DOHH2 (cell line): ENCODE measurements at regions not wholly inside any gene's neighbourhood (a gene's known extent, or its start where the extent isn't known, plus 50 kb on each side); places are given as distances from the start of the nearest gene placed in this dataset.

ENCODE experiments used
- EZH2phosphoT487 ChIP-seq: fragments of 200-600 bp; sonication (generic); IDR thresholded peaks from 2 replicates; pipeline ENCODE4 v1.6.1; 2017; ENCODE audit warnings: borderline replicate concordance, mild to moderate bottlenecking, antibody characterized with exemption, low read length, moderate library complexity, mixed read lengths
- TF ChIP-seq, protein P1 (sequence below): fragments of 200-600 bp; sonication (generic); IDR thresholded peaks from one replicate; pipeline ENCODE4 v1.5.1; 2014; ENCODE audit warnings: antibody characterized with exemption, mild to moderate bottlenecking, low read depth, low read length; ENCODE audit not compliant: poor library complexity, severe bottlenecking

DNA sequence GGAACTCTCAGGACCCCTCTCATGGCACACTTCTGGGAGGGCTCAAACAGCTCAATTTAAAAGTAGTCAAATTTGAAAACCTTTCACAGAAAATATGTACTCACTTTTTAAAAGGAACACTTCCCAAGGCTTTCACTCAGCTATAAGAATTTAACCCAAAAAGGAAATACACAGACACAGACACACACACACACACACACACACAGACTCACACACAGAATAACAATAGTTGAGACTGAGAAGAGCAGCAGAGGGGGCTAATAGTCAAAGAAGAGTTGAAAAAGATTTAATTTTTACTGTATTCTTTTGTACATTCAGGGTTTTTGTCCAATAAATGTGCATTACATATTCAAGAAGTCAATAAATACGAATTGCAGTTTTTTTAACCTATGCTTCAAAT lies 211.4 kb downstream of the HACE1 start:
- TF ChIP-seq, protein P1, sequence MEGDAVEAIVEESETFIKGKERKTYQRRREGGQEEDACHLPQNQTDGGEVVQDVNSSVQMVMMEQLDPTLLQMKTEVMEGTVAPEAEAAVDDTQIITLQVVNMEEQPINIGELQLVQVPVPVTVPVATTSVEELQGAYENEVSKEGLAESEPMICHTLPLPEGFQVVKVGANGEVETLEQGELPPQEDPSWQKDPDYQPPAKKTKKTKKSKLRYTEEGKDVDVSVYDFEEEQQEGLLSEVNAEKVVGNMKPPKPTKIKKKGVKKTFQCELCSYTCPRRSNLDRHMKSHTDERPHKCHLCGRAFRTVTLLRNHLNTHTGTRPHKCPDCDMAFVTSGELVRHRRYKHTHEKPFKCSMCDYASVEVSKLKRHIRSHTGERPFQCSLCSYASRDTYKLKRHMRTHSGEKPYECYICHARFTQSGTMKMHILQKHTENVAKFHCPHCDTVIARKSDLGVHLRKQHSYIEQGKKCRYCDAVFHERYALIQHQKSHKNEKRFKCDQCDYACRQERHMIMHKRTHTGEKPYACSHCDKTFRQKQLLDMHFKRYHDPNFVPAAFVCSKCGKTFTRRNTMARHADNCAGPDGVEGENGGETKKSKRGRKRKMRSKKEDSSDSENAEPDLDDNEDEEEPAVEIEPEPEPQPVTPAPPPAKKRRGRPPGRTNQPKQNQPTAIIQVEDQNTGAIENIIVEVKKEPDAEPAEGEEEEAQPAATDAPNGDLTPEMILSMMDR, result no peak
- TF ChIP-seq EZH2phosphoT487, result no peak
